Left colon (tissue), 2 donors: ENCODE measurements at regions not wholly inside any gene's neighbourhood (a gene's known extent, or its start where the extent isn't known, plus 50 kb on each side); places are given as distances from the start of the nearest gene placed in this dataset.

Experiments used
- ATAC-seq: fragments of 200-7000 bp; cut with Tn5 transposase; one replicate; pipeline ENCODE4 v1.9.1; 2020; ENCODE audit warnings: mild to moderate bottlenecking, moderate library complexity
- DNase-seq, 2 donors: peaks; one replicate each; pipeline ENCODE4 v3.0.0-alpha.2; 2020
- intact Hi-C, 2 donors: fragments of 100-400 bp; cut with DNase I in 1 of 2; cut with micrococcal nuclease in 1 of 2; formaldehyde crosslinking; loops; one replicate each; pipeline versions ENCODE4 v1.11.2 to v1.14.0; 2022; cut with DNase I, micrococcal nuclease
- donor health status: DM: no; HTN: no; CAD: no.
- donor health status: DM: yes; HTN: yes; CAD: no.

DNA sequence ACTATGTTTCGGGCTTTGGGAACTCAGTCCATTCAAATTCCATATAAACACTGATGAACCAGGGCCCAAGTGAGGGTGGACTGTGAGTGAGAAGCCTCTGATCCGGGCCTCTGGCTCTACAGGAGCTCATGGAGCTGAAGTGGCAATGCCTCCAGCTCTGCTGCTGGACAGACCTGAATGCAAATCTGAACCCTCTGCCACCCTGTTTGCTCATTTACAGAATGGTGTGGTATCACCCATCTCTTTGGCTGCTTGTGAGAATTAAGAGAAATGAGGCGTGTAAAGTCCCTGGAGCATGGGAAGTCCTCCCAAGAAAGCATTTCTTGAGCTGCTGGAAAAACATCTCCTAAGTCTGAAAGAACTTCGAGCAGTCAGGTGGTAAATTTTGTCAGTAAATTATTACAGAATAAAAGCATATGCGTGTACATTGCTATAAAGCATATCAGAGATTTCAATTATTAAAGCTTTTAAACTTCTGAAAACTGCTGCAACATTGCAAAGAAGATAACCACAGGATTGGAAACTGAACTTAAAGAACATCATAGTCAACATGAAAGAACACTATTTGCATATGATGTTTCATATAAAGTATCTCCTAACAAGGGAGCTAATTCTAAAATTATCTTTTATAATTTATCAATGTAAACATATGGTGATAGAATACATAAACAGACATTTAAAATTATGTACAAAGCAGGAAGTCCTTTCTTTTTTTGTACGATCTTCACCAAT is 369.0 kb downstream of the UQCRFS1 start:
- intact Hi-C loops = no loop called here
- ATAC-seq (no peak), DNase-seq (no peak)

DNA sequence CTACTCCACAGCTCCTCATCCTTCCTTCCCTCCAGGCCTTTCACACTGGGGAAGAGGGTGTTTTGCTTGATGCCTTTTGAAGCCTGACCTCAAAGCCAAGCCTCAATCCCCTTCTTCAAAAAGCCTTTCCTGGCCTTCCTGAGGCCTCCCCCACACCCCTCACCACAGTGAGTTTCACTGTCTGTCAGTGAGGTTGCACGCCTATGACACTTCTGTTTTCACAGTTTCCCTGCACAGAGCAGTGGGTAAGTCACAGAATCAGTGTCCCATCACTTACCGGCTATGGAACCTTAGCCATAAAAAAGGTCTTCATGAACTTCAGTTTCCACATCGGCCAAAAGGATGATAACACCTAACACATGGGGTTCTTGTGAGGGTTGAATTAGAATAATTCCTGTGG is 371.4 kb downstream of the UQCRFS1 start:
- intact Hi-C loops = no loop called here
- no peak for ATAC-seq
- no peak for DNase-seq

DNA sequence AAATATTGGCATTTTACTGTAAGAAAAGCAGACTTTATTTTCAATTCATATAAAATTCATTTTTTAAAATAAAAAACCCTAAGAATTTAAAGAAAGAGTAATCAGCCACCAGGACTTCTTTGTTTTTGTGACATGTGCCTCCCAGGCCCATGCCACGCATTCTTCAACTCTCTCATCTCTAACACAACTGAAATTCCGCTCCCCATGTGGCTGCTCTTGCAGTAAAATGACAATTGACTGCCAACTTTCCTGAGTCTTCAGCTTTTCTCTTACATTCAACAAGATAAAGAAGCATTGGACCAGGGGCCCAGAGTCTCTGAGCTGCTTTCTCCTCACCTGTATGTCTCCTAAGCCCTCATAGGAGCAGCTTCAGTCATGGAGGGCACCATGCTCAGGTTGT is 372.1 kb downstream of the UQCRFS1 start:
- intact Hi-C loops = no loop called here
- no peak for DNase-seq
- no peak for ATAC-seq

DNA sequence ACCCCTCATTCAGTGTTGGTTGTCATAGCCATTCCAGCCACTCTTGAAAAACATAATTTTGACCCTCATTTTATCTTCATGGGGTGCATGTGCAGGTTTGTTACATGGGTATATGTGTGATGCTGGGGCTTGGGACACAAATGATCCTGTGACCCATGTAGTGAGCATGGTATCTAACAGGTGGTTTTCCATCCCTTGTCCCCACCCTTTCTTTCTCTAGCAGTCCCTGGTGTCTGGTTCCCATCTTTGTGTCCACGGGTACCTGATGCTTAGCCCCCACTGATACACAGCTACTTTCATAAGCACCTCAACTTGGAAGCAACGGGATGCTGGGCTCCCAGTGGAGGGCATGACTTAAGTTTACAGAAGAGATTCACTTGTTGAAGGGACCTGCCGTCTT is 373.5 kb downstream of the UQCRFS1 start:
- intact Hi-C loops = no loop called here
- ATAC-seq = no peak

DNA sequence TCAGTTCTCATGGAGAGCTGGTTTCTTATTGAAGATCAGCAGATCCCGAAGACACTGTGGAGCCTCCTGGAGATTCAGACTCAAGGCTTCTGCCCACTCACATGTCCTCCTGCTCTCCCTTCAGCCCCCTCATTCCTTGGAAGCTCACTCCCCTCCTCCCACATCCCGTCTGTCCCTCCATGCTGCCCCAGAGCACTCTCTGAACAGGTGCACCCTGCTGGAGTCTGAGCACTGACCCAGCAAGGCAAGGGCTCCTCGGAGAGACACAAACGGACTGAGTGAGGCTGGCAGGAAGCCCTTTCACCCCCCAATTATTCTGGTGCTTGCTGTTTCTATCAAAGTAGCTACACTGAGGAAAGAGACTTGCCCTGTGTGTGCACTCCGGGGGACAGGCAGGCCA is 374.0 kb downstream of the UQCRFS1 start:
- DNase-seq (no peak), ATAC-seq (no peak)
- intact Hi-C loops = no loop called here

More for the DNA sequence above, 373.5 kb downstream of the UQCRFS1 start:
- no peak for DNase-seq

DNA sequence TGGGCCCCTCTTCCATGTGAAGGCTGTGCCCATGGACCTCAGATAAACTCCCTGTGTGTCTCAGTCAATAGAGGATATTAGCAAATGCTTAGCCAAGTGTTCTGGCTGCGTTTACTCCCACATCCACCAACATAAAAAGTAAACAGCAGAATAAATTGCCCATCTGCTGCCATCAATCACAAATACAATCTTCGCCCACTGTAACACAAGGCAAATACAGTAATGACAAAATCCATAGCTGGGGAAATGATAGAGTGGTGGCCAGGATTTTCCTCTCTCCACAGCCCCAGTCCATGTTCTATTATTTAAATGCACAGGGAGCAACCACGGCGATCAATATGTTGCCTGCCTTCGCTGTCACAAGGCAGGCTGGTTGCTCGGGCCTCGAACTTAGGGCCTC is 376.5 kb downstream of the UQCRFS1 start:
- no peak for ATAC-seq
- no peak for DNase-seq
- intact Hi-C loops = no loop called here

DNA sequence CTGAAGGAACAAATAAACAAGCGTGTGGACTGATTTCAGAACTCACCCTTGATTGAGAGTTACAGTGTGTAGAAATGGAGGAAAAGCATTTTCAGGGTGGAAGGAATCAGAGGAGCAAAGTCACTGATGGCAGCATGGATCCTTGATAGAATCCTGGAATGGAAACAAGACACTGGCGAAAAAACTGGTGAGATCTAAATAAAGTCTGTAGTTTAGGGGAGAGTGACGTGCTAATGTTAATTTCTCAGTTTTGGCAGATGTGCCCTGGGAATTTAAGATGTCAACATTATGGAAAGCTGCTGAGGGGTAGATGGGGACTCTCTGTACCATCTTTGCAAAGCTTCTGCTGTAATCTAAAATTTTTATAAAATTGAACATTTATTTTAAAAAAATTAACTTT is 378.0 kb downstream of the UQCRFS1 start:
- intact Hi-C loops = no loop called here
- no peak for DNase-seq
- ATAC-seq = no peak

DNA sequence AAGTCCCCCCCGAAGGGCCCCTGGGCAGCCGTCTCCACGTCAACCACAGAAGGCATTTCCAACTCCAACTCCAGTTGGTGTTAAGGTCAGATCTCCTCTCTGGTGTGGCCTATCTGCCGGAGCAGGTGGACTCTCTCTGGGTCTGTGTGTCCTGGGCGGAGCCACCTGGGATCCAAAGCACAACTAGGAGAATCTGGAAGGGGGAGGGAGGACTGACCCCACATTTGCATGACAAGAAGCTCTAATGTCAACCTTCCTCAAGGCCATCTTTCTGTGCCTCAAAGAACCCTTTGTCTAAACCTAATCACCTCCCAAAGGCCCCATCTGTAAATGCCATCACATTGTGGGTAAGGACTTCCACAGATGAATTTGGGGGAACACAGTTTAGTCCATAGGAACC is 381.5 kb downstream of the UQCRFS1 start:
- DNase-seq = no peak
- intact Hi-C loops = no loop called here

DNA sequence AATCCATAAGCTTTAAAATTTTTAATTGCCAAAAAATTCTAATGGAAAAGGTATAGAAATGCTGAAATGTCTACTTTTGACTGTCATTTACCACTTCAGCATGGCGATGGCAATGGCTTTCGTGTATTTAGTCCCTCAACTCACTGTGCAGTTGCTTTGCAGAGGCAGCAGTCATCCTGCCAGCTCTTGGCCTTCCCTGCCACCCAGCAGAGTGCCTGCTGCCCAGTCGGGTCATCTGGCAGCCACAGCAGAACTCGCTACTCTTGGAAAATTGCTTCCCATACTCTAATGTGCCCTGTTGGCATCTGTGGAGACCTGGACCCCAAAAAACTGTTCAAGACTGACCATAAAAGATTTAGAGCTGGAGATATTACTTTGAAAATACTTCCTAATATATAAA is 383.2 kb downstream of the UQCRFS1 start:
- ATAC-seq (no peak), DNase-seq (no peak)
- intact Hi-C loops = no loop called here

More for the DNA sequence above, 381.5 kb downstream of the UQCRFS1 start:
- ATAC-seq = no peak

DNA sequence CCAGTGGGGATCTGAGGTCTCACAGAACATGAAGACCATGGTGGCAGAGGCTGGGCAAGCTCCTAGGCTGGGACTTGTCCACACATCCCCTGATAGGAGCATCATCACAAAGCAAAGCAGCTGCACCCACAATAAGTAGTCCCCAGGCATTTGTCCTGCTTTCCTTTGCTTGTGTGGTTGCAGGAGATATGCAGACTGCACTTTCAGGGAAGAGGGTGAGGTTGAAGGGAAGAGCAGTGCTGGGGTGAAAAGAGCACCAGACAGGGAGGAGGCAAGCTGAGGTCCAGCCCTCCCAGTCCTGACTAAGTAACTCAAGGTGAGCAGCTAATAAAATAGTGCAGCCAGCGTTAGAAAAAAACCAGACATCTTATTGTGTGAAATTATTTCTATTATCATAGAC is 383.6 kb downstream of the UQCRFS1 start:
- no peak for ATAC-seq

DNA sequence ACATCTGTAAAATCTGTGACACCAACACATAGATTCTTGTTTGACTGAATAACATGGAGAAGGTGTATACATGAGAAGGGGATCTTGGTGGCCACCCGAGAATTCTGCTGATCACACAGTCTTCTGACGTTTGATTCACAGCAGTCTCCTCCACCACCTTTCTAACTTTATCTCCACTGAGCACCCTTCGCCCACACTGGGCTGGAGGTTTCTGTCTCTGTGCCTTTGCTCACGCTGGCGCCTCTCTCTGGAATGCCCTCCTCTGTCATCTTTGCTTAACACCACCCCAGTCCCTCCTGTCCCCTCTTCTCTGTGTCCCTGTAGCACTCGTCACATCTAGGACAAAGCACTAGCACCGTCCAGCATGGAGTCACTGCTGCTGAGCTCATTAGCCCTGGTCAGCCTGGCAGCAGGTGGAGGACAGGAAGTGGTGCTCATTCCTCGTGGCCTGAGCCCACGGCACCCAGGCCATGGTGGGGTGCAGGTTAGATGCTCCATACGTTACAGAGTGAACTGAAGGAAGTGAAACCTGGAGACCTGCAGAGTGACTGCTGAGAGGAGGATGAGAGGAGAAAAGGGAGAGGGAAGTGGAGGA is 384.6 kb downstream of the UQCRFS1 start:
- no peak for DNase-seq
- intact Hi-C loops = no loop called here
- no peak for ATAC-seq

More for the DNA sequence above, 383.6 kb downstream of the UQCRFS1 start:
- intact Hi-C loops = no loop called here
- DNase-seq = no peak

DNA sequence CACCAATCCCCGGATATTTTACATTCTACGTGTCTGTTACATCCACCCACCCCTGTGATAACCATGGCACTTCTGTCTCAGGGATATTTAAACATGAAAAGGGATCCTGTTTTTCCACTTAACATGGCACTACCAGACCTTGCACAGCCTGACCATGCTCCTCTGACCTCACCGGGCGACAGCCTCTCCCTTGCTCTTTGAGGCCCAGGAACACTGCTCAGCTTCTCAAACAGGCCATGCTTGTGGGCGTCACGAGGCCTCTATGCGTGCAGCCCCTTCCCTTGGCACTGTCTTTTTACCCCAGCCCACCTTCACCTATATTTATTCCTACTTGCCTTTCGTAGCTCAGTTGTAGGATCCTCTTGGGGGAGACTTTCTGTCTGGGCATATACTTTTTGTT is 385.6 kb downstream of the UQCRFS1 start:
- DNase-seq (no peak), ATAC-seq (no peak)
- intact Hi-C loops = no loop called here

DNA sequence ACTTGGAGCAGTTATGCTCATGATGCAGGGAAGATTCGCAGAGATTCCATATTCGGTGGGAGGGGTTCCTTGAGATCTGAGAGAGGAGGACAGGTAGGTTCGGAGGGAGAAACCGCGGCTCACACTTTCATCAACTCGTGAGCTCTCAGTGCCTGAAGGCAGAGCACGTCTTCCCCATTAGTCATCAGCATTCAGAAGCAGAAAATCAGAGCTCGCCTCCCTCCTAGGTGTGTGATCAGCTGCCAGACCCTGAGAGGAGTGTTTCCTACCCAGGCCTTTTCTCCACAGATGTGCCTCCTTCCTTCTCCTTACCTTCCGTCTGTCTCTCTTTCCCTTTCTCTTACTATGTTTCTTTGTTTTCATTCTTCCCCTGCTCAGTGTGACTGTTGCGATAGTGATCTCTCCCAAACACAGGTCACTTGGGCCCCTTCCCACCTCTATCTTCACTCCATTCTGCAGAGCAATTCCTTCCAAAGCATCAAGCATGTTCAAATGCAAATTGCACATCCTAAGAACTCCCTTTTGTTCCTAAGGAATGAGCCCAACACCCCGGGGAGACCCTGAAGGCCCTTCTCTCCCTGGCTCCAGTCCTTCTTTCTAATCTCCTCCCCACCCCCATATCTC is 389.5 kb downstream of the UQCRFS1 start:
- intact Hi-C loops = no loop called here
- DNase-seq (no peak), ATAC-seq (no peak)

DNA sequence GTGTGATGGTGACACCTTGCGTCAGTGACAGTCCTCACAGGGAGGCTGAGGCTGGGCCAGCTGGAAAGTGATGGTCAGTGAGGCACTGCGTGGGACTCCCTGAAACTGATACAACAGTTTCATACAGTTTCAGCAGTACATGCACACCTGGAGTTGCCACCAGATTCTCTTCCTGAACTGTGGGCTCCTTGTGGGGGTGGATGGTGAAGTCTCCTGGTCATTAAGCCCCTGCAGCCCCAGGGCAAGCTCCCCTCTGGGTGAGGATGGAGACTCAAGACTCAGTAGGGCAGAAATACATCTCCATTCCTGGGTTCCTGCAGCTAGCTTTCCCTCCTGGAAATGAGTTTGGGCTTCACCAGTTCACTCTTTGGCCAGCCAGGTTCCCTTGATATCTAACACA is 392.7 kb downstream of the UQCRFS1 start:
- no peak for DNase-seq
- no peak for ATAC-seq
- intact Hi-C loops = no loop called here

DNA sequence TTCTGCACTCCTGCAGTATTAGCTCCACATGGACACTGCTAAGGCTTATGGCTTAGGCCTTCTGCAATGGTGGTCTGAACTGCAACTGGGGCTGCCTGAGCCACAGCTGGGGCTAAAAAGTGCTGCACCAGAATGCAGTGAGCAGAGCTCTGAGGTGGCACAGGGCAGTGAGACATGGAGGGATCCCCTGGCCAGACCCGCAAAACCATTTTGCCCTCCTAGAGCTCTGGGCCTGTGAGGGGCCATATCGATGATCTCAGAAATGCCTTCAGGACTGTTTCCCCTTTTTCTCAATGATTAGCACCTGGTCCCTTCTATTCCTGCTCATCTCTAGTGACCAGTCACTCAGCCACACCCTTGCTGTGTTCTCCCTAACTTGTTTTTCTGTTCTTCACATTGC is 397.7 kb downstream of the UQCRFS1 start:
- no peak for DNase-seq
- intact Hi-C loops = no loop called here

DNA sequence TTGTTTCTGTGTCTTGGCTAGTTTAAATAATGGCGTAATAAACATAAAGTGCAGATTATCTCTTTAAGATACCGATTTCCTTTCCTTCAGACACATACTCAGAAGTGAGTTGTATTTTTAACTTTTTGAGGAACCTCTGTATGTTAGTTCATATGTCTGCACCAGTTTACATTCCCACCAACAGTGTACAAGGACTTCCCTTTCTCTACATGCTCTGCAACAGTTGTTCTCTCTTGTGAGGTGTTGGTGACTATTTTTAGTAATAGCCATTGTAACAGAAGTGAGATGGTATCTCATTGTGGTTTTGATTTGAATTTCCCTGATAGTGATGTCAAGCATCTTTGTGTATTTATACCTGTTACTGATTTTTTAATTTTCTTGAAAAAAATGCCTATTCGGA is 418.6 kb downstream of the UQCRFS1 start:
- ATAC-seq (no peak), DNase-seq (no peak)
- intact Hi-C loops = no loop called here

More for the DNA sequence above, 397.7 kb downstream of the UQCRFS1 start:
- no peak for ATAC-seq

DNA sequence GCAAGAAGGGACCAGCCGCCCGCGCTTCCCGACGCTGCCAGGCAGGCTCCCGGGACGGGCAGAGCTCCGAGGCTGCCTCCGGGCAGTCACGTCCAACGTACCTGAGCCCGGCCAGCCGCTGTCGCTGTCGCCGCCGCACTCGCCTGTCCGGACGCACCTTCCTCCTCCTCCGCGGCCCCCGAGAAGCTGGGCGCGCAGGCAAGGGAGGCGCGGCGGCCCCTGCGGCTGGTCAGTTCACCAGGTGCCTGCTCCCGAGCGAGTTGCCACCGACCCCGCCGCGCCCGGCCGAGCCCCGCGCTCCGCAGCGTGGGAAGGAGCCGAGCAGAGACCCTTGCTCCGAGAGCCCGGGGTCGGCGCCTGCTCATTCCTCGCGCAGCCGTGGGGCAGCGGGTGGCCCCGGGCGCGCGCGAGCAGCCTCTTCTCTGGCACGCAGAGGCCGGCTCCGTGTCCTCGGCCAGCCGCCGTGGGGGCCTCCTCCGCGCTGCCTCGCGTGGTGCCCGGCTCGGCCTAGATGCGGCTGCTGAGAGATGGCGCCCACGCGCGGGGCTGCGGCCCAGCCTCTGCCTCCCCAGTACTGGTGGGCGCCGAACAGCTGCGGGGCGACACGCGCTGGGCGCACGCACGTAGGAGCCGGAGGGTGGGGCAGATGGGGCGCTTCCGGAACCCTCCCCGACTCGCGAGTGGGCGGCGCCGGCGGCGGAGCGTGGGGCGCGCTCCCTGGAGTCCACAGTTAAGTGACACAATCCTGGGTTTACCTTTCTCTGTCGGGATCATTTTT is 419.4 kb downstream of the UQCRFS1 start:
- no peak for ATAC-seq
- intact Hi-C loops = no loop called here
- no peak for DNase-seq

DNA sequence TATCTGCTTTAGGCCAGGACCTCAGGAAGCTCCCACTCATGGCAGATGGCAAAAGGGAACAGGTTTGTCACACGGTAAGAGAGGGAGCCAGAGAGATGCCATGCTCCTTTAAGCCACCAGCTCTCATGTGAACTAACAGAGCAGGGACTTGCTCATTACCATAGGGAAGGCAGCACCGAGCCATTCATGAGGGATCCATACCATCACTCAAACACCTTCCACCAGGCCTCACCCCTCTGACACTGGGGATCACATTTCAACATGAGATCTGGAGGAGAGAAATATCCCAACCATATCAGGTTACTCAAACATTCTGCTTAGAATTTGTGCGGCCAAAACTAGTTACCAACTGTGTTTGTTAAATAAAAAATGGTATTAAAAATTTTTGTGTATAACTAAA is 427.0 kb downstream of the UQCRFS1 start:
- no peak for ATAC-seq
- no peak for DNase-seq
- intact Hi-C loops = no loop called here

DNA sequence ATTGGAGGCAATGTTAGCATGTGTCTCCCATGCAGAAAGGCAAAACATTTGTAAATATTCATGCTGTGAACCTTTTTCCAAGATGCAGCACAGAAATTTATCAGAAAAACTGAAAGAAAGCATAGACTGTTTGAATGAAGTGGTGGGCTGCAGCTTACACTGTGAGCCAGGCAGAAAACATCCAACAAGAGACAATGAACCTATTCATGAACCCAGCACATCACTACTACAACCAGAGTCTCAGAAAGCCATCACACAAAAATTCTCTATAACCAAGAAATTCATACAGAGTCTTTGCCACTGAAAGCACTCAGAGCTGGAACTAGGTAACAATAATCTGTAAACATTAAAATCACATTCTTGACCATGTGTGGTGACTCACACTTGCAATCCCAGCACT is 448.9 kb downstream of the UQCRFS1 start:
- ATAC-seq = no peak
- intact Hi-C loops = no loop called here
- DNase-seq = no peak

DNA sequence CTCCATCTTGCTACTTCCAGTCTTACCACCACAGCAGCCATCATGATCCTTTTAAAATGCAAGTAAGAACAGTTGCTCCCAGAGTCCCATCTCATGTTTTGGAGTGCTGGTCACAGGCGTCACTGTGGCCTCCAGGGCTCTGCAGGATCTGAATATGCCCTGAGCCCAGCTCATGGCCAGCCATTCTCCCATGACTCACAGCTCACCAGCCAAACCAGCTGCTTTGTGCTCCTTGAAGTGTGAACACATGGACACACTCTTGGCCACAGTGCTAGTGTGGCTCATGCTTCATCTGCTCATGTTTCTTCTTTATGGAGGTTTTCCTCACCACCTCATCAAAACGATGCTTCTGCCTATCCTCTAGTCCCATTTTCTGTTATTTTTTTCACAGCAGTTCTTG is 466.5 kb downstream of the UQCRFS1 start:
- DNase-seq = no peak
- ATAC-seq = no peak
- intact Hi-C loops = no loop called here
